IMR-90 (cell line): ENCODE measurements at regions not wholly inside any gene's neighbourhood (a gene's known extent, or its start where the extent isn't known, plus 50 kb on each side); places are given as distances from the start of the nearest gene placed in this dataset.

ENCODE experiments used
- ATAC-seq: fragments of 200-7000 bp; cut with Tn5 transposase; 2 replicates; pipeline ENCODE4 v1.9.1; 2020; ENCODE audit warnings: low read depth, mild to moderate bottlenecking, moderate library complexity
- BruUV-seq: library from RNA; stranded (reverse); fragments of 400-500 nt; replicated peaks from 2 replicates; lab custom pipeline; 2021; lab: Mats Ljungman, UMichigan
- CTCF ChIA-PET: fragments of 300-600 bp; formaldehyde crosslinking; extraction: SDS; loops from one replicate; lab custom pipeline; 2021; ENCODE audit warnings: antibody characterized with exemption; lab: Yijun Ruan, JAX
- POLR2A ChIA-PET: fragments of 300-600 bp; sonication (Branson Sonifier 250); formaldehyde crosslinking; loops from one replicate; lab custom pipeline; 2022; ENCODE audit warnings: antibody characterized with exemption; ENCODE audit not compliant: unreplicated experiment; lab: Charles Lee
- DNase-seq: peaks from one replicate; pipeline ENCODE4 v3.0.0; 2013
- H2AFZ ChIP-seq: replicated peaks from 2 replicates; pipeline ENCODE3; 2013; ENCODE audit warnings: low read length, mild to moderate bottlenecking; ENCODE audit not compliant: poor library complexity
- H2AK5ac ChIP-seq: 2 replicates; pipeline ENCODE4 v1.6.1; 2013; ENCODE audit warnings: low read depth, low read length, inconsistent platforms
- H2AK9ac ChIP-seq: replicated peaks from 2 replicates; pipeline ENCODE3; 2013; ENCODE audit warnings: mild to moderate bottlenecking, low read depth, low read length, moderate library complexity; ENCODE audit not compliant: poor library complexity
- H2BK120ac ChIP-seq: 2 replicates; pipeline ENCODE4 v1.6.1; 2013; ENCODE audit warnings: low read depth, low read length, inconsistent platforms
- H2BK15ac ChIP-seq: 3 replicates; pipeline ENCODE4 v1.6.1; 2013; ENCODE audit warnings: low read depth, low read length, inconsistent platforms
- H2BK20ac ChIP-seq: 2 replicates; pipeline ENCODE4 v1.6.1; 2013; ENCODE audit warnings: low read depth, mild to moderate bottlenecking, inconsistent platforms, low read length, moderate library complexity
- H2BK5ac ChIP-seq: 2 replicates; pipeline ENCODE4 v1.6.1; 2013; ENCODE audit warnings: mild to moderate bottlenecking, low read depth, low read length, inconsistent platforms; ENCODE audit not compliant: poor library complexity, severe bottlenecking
- H3K14ac ChIP-seq: replicated peaks from 2 replicates; pipeline ENCODE4 v1.6.1; 2013; ENCODE audit warnings: low read depth, low read length, inconsistent platforms
- H3K18ac ChIP-seq: 2 replicates; pipeline ENCODE4 v1.6.1; 2013; ENCODE audit warnings: low read depth, low read length, control low read depth
- H3K23ac ChIP-seq: 2 replicates; pipeline ENCODE4 v1.6.1; 2013; ENCODE audit warnings: low read depth, low read length, inconsistent platforms
- H3K27ac ChIP-seq: 2 replicates; pipeline ENCODE4 v1.5.1; 2013; ENCODE audit warnings: mild to moderate bottlenecking, control low read depth, low read length; ENCODE audit not compliant: insufficient read depth
- H3K27me3 ChIP-seq: 2 replicates; pipeline ENCODE4 v1.6.1; 2013; ENCODE audit warnings: low read length; ENCODE audit not compliant: control insufficient read depth, insufficient read depth
- H3K36me3 ChIP-seq: 2 replicates; pipeline ENCODE4 v1.6.1; 2013; ENCODE audit warnings: low read length, mixed read lengths; ENCODE audit not compliant: control insufficient read depth, insufficient read depth
- H3K4ac ChIP-seq: 2 replicates; pipeline ENCODE4 v1.6.1; 2013; ENCODE audit warnings: low read depth, low read length, inconsistent platforms
- H3K4me1 ChIP-seq: 2 replicates; pipeline ENCODE4 v1.6.1; 2013; ENCODE audit warnings: low read length, mixed read lengths; ENCODE audit not compliant: control insufficient read depth, insufficient read depth
- H3K4me2 ChIP-seq: 2 replicates; pipeline ENCODE4 v1.6.1; 2013; ENCODE audit warnings: low read depth, mild to moderate bottlenecking, control low read depth, low read length, moderate library complexity
- H3K4me3 ChIP-seq: 2 replicates; pipeline ENCODE4 v1.5.1; 2013; ENCODE audit warnings: low read depth, mild to moderate bottlenecking, control low read depth, low read length, moderate library complexity; ENCODE audit not compliant: insufficient read depth
- H3K56ac ChIP-seq: 2 replicates; pipeline ENCODE4 v1.6.1; 2013; ENCODE audit warnings: low read length, inconsistent platforms; ENCODE audit not compliant: insufficient read depth; ENCODE audit errors: extremely low read depth
- H3K79me1 ChIP-seq, 2 experiments: 2 replicates each; pipeline ENCODE4 v1.6.1; 2013; ENCODE audit warnings: low read length in 2 of 2, inconsistent platforms in 1 of 2, low read depth in 1 of 2
- H3K9ac ChIP-seq: 2 replicates; pipeline ENCODE4 v1.6.1; 2013; ENCODE audit warnings: low read depth, low read length, control low read depth
- H3K9me1 ChIP-seq: 2 replicates; pipeline ENCODE4 v1.6.1; 2013; ENCODE audit warnings: low read length, inconsistent platforms; ENCODE audit not compliant: insufficient read depth
- H3K9me3 ChIP-seq: 2 replicates; pipeline ENCODE4 v1.6.1; 2013; ENCODE audit warnings: low read length; ENCODE audit not compliant: control insufficient read depth, insufficient read depth
- H4K20me1 ChIP-seq: 2 replicates; pipeline ENCODE4 v1.6.1; 2013; ENCODE audit warnings: low read length, inconsistent platforms; ENCODE audit not compliant: insufficient read depth
- H4K5ac ChIP-seq: 2 replicates; pipeline ENCODE4 v1.6.1; 2013; ENCODE audit warnings: mild to moderate bottlenecking, low read depth, low read length, control low read depth
- H4K8ac ChIP-seq, 2 experiments: 2 replicates each; pipeline ENCODE4 v1.6.1; 2013; ENCODE audit warnings: low read depth in 2 of 2, low read length in 2 of 2, control low read depth in 1 of 2, inconsistent platforms in 1 of 2
- H4K91ac ChIP-seq: 2 replicates; pipeline ENCODE4 v1.6.1; 2013; ENCODE audit warnings: low read depth, low read length, inconsistent platforms; ENCODE audit not compliant: insufficient read depth
- BHLHE40 ChIP-seq: fragments of 150-350 bp; IDR thresholded peaks from 2 replicates; pipeline ENCODE4 v1.6.1; 2016; ENCODE audit warnings: mild to moderate bottlenecking, low read depth, low read length
- CEBPB ChIP-seq: IDR thresholded peaks from 2 replicates; pipeline ENCODE4 v1.6.1; 2012; ENCODE audit warnings: low read depth, low read length, improper control_type of control experiment
- CHD1 ChIP-seq: IDR thresholded peaks from 2 replicates; pipeline ENCODE4 v1.6.1; 2012; ENCODE audit warnings: low read depth, low read length, improper control_type of control experiment
- CTCF ChIP-seq: conservative IDR thresholded peaks from 2 replicates; pipeline ENCODE4 v1.5.1; 2012; ENCODE audit warnings: mild to moderate bottlenecking, low read depth, low read length, improper control_type of control experiment
- ELK1 ChIP-seq: fragments of 150-350 bp; IDR thresholded peaks from 2 replicates; pipeline ENCODE4 v1.6.1; 2016; ENCODE audit warnings: low read depth, mild to moderate bottlenecking, low read length, moderate library complexity, borderline replicate concordance
- FOS ChIP-seq: fragments of 150-350 bp; IDR thresholded peaks from 2 replicates; pipeline ENCODE4 v1.6.1; 2016; ENCODE audit warnings: low read depth, low read length
- MAFK ChIP-seq: IDR thresholded peaks from 2 replicates; pipeline ENCODE4 v1.6.1; 2012; ENCODE audit warnings: low read depth, low read length, improper control_type of control experiment
- MAZ ChIP-seq: IDR thresholded peaks from 2 replicates; pipeline ENCODE4 v1.6.1; 2012; ENCODE audit warnings: low read depth, mild to moderate bottlenecking, low read length, improper control_type of control experiment, moderate library complexity, borderline replicate concordance
- MXI1 ChIP-seq: IDR thresholded peaks from 2 replicates; pipeline ENCODE4 v1.6.1; 2012; ENCODE audit warnings: low read depth, mild to moderate bottlenecking, low read length, moderate library complexity, borderline replicate concordance
- NFE2L2 ChIP-seq: fragments of 150-350 bp; IDR thresholded peaks from 2 replicates; pipeline ENCODE4 v1.6.1; 2016; ENCODE audit warnings: low read depth, mild to moderate bottlenecking, low read length
- POLR2A ChIP-seq: IDR thresholded peaks from 2 replicates; pipeline ENCODE4 v1.6.1; 2012; ENCODE audit warnings: mild to moderate bottlenecking, low read depth, low read length
- RAD21 ChIP-seq: IDR thresholded peaks from 2 replicates; pipeline ENCODE4 v1.6.1; 2012; ENCODE audit warnings: low read length, improper control_type of control experiment
- RCOR1 ChIP-seq: IDR thresholded peaks from 2 replicates; pipeline ENCODE4 v1.6.1; 2012; ENCODE audit warnings: mild to moderate bottlenecking, low read length, improper control_type of control experiment; ENCODE audit not compliant: insufficient replicate concordance
- RFX5 ChIP-seq: IDR thresholded peaks from 2 replicates; pipeline ENCODE4 v1.8.0; 2012; ENCODE audit warnings: low read depth, mild to moderate bottlenecking, low read length, moderate library complexity
- SMC3 ChIP-seq: fragments of 150-350 bp; IDR thresholded peaks from 2 replicates; pipeline ENCODE4 v1.6.1; 2016; ENCODE audit warnings: low read depth, mild to moderate bottlenecking, antibody characterized with exemption, low read length, moderate library complexity
- USF2 ChIP-seq: fragments of 150-350 bp; IDR thresholded peaks from 2 replicates; pipeline ENCODE4 v1.6.1; 2017; ENCODE audit warnings: mild to moderate bottlenecking, antibody characterized with exemption, low read length, low read depth
- WGBS, 2 experiments: methylation state at CpG; one replicate each; pipeline versions ENCODE4 v1.1.5 to v1.1.7; 2013; ENCODE audit warnings: missing lambda C conversion rate in 2 of 2; ENCODE audit not compliant: insufficient read length in 1 of 2; ENCODE audit errors: extremely low coverage in 2 of 2; 5-methylcytosine and 5-hydroxymethylcytosine counted together
- dilution Hi-C: fragments of 300-500 bp; cut with HindIII; formaldehyde crosslinking; loops from one replicate; pipeline ENCODE4 v1.14.3; 2018; ENCODE audit warnings: low sequenced_read_pairs; ENCODE audit not compliant: unreplicated experiment
- in situ Hi-C: fragments of 300-500 bp; cut with MboI; formaldehyde crosslinking; loops from 3 replicates; pipeline ENCODE4 v1.14.3; 2019; ENCODE audit warnings: low sequenced_read_pairs, inconsistent platforms, mixed read lengths
- intact Hi-C: fragments of 100-400 bp; cut with micrococcal nuclease; formaldehyde crosslinking; loops from 2 replicates; pipeline ENCODE4 v1.10.0; 2022

GRCh38 chr9:115956371-115956770 is 197.2 kb upstream of the PAPPA start:
- DNase-seq, result no peak
- Histone ChIP-seq H3K4me2 (no peak overlapping the region), H2BK120ac (peak overlapping the region; percentile 69), H4K20me1 (no peaks in the 10 kb centered on the region), H3K18ac (peak overlapping the region; percentile 98), H3K23ac (no peak overlapping the region), H2BK15ac (peak overlapping the region; percentile 18; the same call in 2 of the 3 replicates), H2AK5ac (peak overlapping the region; percentile 79; the same call in 1 of the 2 replicates), H3K27ac (no peak overlapping the region), H2BK5ac (no peak overlapping the region), H4K5ac (peak overlapping the region; percentile 98), H3K36me3 (no peaks in the 10 kb centered on the region), H3K79me1 (no peaks in the 10 kb centered on the region), H3K4ac (peak overlapping the region; percentile 51; the same call in 1 of the 2 replicates), H3K9me3 (no peaks in the 10 kb centered on the region), H3K4me1 (peaks cover 18% of the 10 kb centered on the region), H2AK9ac (no peak overlapping the region), H3K27me3 (no peaks in the 10 kb centered on the region), H2AFZ (no peak overlapping the region), H2BK20ac (peak overlapping the region; percentile 89), H4K91ac (peak overlapping the region; percentile 40), H3K9me1 (peaks cover 5% of the 10 kb centered on the region), H3K4me3 (no peak overlapping the region), H3K9ac (no peak overlapping the region), H3K14ac (peak overlapping the region; percentile 24), H3K56ac (no peak overlapping the region), H4K8ac (peak overlapping the region; percentile 41 to 57; a peak in 3 of 4 replicates)
- WGBS, 2 experiments, result no CpG with 5 or more reads among the region's 3 CpGs
- ChIA-PET CTCF (no interaction called here), POLR2A (no interaction called here)
- no peak for TF ChIP-seq RCOR1
- TF ChIP-seq MAFK, result no peak
- TF ChIP-seq POLR2A, result no peak
- TF ChIP-seq USF2, result no peak
- no peak for TF ChIP-seq RFX5
- TF ChIP-seq MAZ, result no peak
- TF ChIP-seq CEBPB, result no peak
- TF ChIP-seq CHD1, result no peak
- no peak for TF ChIP-seq BHLHE40
- TF ChIP-seq CTCF, result no peak
- TF ChIP-seq FOS, result no peak
- TF ChIP-seq NFE2L2, result no peak
- no peak for TF ChIP-seq ELK1
- TF ChIP-seq SMC3, result no peak
- no peak for TF ChIP-seq RAD21
- TF ChIP-seq MXI1, result no peak
- intact Hi-C loops, result no loop called here
- no TSS peak for BruUV-seq
- ATAC-seq, result no peak
- dilution Hi-C loops, result no loop called here
- in situ Hi-C loops, result no loop called here
